Tibial nerve (tissue), 4 donors: ENCODE measurements at regions not wholly inside any gene's neighbourhood (a gene's known extent, or its start where the extent isn't known, plus 50 kb on each side); places are given as distances from the start of the nearest gene placed in this dataset.

Experiments
- DNase-seq, 2 donors: peaks; one replicate each; pipeline ENCODE4 v3.0.0-alpha.2; 2019; ENCODE audit warnings: low spot score in 2 of 2
- H3K27ac ChIP-seq, 4 donors: fragments of 200-600 bp; sonication (generic) in 3 of 4; one replicate each; pipeline ENCODE4 v1.5.1; 2017 to 2019; ENCODE audit warnings: mild to moderate bottlenecking in 1 of 4
- H3K27me3 ChIP-seq, 2 donors: fragments of 200-600 bp; sonication (generic) in 1 of 2; one replicate each; pipeline versions ENCODE4 v1.5.1 to v1.6.0; 2017 to 2019
- H3K36me3 ChIP-seq, 3 donors: fragments of 200-600 bp; sonication (generic); one replicate each; pipeline ENCODE4 v1.5.1; 2018 to 2019
- H3K4me1 ChIP-seq, 4 donors: fragments of 200-600 bp; sonication (generic) in 3 of 4; one replicate each; pipeline ENCODE4 v1.5.1; 2017 to 2019
- H3K4me3 ChIP-seq, 4 donors: fragments of 200-600 bp; sonication (generic) in 3 of 4; one replicate each; pipeline ENCODE4 v1.5.1; 2017 to 2019; ENCODE audit warnings: mild to moderate bottlenecking in 1 of 4, moderate library complexity in 1 of 4
- H3K9me3 ChIP-seq, 4 donors: fragments of 200-600 bp; sonication (generic) in 3 of 4; one replicate each; pipeline ENCODE4 v1.5.1; 2017 to 2019
- EP300 ChIP-seq, 2 donors: sonication (generic); formaldehyde crosslinking; IDR thresholded peaks; one replicate each; pipeline ENCODE4 v1.6.1; 2017; ENCODE audit warnings: antibody characterized with exemption in 2 of 2, mild to moderate bottlenecking in 1 of 2
- POLR2A ChIP-seq, 2 donors: fragments of 450-650 bp; IDR thresholded peaks; one replicate each; pipeline ENCODE4 v1.6.1; 2017; ENCODE audit warnings: antibody characterized with exemption in 2 of 2, mild to moderate bottlenecking in 2 of 2, moderate library complexity in 2 of 2
- WGBS, 2 donors: methylation state at CpG; one replicate each; pipeline ENCODE4 v1.1.5; 2018; 5-methylcytosine and 5-hydroxymethylcytosine counted together
- TF ChIP-seq, protein P1 (sequence below), 5 experiments: fragments of 200-600 bp in 3 of 5; fragments of 450-650 bp in 2 of 5; sonication (generic) in 3 of 5; IDR thresholded peaks; one replicate each; pipeline ENCODE4 v1.5.1; 2016 to 2019; ENCODE audit warnings: antibody characterized with exemption in 5 of 5, mild to moderate bottlenecking in 3 of 5, moderate library complexity in 2 of 5

DNA sequence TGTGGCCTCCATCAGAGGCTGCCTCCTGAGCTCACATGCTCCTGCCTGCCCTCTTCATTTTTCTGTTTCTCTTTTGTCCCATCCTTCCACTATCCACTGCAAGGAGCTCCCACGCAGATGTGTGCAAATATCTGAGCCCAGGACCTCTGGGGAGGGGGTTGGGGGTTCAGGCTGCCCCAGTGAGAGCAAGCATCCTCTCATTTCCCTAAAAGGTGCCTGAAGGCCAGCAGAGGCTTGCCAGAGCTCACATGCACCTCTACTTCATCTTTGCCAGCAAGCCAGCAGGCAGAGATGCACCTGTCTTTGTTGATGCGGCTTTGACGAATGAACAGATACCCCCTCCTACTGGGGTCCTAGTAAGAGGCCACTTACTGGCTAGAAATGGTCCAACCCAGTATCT is 128.8 kb downstream of the FGF9 start:
- no peaks in the 10 kb centered on the region for H3K36me3 ChIP-seq
- no peaks in the 10 kb centered on the region for H3K9me3 ChIP-seq
- H3K4me1 ChIP-seq, result no peaks in the 10 kb centered on the region
- H3K4me3 ChIP-seq, result no peak overlapping the region
- H3K27ac ChIP-seq, result no peak overlapping the region
- H3K27me3 ChIP-seq, result no peaks in the 10 kb centered on the region
- DNase-seq, result no peak
- 88 to 94% methylated on average over 2 to 3 of the region's 3 CpGs for WGBS, 2 donors
- TF ChIP-seq POLR2A (IDR thresholded peaks at IDR 0.05), result no peak
- TF ChIP-seq, protein P1, sequence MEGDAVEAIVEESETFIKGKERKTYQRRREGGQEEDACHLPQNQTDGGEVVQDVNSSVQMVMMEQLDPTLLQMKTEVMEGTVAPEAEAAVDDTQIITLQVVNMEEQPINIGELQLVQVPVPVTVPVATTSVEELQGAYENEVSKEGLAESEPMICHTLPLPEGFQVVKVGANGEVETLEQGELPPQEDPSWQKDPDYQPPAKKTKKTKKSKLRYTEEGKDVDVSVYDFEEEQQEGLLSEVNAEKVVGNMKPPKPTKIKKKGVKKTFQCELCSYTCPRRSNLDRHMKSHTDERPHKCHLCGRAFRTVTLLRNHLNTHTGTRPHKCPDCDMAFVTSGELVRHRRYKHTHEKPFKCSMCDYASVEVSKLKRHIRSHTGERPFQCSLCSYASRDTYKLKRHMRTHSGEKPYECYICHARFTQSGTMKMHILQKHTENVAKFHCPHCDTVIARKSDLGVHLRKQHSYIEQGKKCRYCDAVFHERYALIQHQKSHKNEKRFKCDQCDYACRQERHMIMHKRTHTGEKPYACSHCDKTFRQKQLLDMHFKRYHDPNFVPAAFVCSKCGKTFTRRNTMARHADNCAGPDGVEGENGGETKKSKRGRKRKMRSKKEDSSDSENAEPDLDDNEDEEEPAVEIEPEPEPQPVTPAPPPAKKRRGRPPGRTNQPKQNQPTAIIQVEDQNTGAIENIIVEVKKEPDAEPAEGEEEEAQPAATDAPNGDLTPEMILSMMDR (IDR thresholded peaks at IDR 0.05), result no peak
- TF ChIP-seq EP300 (IDR thresholded peaks at IDR 0.05), result no peak

DNA sequence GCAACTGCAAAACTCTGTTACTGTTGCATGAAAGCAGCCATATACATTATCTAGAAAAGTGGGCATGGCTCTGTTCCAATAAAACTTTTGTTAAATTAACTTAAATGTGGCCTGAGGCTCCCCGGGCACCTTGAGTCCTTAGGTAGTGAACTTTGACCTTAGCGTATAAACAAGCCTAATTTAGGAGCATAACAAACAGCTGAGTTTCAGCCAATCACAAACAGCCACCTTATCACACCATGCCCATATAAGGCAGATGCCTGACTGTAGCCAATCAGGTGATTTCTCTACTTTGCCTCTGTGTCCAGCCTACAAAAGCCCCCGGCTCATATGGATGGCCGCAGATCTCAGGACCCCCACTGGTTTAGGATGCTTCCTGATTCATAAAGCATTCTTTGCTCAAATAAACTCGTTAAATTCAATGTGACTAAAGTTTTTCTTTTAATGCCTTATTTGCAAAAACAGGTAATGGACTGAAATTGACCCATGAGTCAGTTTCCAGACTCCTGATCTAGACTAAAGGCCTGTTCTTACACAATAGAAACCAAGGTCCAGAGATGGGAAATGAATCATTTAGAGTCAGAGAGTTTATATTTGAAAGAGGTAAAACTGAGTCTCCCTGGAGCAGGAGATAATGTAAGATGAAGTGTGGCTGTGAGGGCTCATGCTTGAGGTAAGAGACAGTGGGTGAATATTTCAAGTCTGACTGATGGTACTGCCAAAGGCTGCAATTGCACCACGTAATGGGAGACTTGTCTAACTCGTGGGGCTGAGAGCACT is 130.2 kb downstream of the FGF9 start:
- H3K27me3 ChIP-seq, result no peaks in the 10 kb centered on the region
- no peak for TF ChIP-seq POLR2A (IDR thresholded peaks at IDR 0.05)
- TF ChIP-seq EP300 (IDR thresholded peaks at IDR 0.05), result no peak
- TF ChIP-seq, protein P1 (IDR thresholded peaks at IDR 0.05), result no peak
- H3K4me1 ChIP-seq, result no peaks in the 10 kb centered on the region
- no peaks in the 10 kb centered on the region for H3K9me3 ChIP-seq
- H3K36me3 ChIP-seq, result no peaks in the 10 kb centered on the region
- no peak for DNase-seq
- WGBS, 2 donors, result 79 to 83% methylated on average over 7 of the region's 7 CpGs
- no peak overlapping the region for H3K27ac ChIP-seq
- H3K4me3 ChIP-seq, result no peak overlapping the region

DNA sequence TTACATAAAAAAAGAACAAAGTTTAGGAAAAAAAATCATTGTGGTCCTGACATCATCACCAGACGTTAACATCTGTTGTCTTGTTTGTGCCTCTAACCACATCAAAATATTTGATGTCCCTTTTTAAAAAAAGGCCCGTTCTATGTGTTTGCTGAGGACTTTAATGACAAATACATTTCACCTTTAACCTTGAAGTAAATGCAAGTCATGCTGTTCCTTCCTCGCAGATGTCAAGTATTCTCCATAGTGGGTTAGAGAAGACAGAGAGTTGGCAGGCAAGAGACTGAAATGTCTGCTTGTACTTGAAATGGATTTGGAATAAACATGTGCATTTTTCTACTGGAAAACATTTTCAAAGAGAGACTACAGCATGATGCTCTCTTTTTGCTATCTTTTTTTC is 134.9 kb downstream of the FGF9 start:
- no peak overlapping the region for H3K4me3 ChIP-seq
- H3K9me3 ChIP-seq, result no peaks in the 10 kb centered on the region
- TF ChIP-seq POLR2A (IDR thresholded peaks at IDR 0.05) (no peak), EP300 (IDR thresholded peaks at IDR 0.05) (no peak)
- TF ChIP-seq, protein P1 (IDR thresholded peaks at IDR 0.05), result no peak
- H3K36me3 ChIP-seq, result no peaks in the 10 kb centered on the region
- no peaks in the 10 kb centered on the region for H3K27me3 ChIP-seq
- 51 to 68% methylated on average over 3 of the region's 3 CpGs for WGBS, 2 donors
- no peaks in the 10 kb centered on the region for H3K4me1 ChIP-seq
- no peak for DNase-seq
- no peak overlapping the region for H3K27ac ChIP-seq

DNA sequence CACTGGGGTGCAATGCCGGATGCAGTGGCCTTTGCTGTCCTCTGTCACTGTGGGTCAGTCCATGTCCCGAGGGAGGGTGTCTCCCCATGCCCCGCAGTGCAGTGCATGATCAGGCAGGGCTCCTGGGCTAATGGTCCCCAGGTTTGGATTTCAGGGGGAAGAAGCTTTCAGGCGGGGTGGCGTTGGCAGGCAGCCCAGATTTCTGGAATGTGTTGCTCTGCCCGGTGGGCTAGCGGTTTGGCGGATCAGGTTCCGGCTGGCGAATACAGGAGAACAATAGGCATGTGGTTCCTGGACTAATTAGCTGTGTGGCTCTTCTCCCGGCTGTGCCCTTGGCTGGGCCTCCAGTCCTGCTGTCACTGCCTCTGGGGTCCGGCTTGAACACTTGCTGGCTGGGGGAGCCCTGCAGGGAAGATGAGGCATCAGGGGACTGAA is 141.3 kb downstream of the FGF9 start:
- 43 to 55% methylated on average over 12 of the region's 12 CpGs for WGBS, 2 donors
- H3K4me1 ChIP-seq, result no peaks in the 10 kb centered on the region
- no peaks in the 10 kb centered on the region for H3K36me3 ChIP-seq
- H3K4me3 ChIP-seq, result no peak overlapping the region
- H3K27me3 ChIP-seq, result no peaks in the 10 kb centered on the region
- DNase-seq, result no peak
- no peaks in the 10 kb centered on the region for H3K9me3 ChIP-seq
- TF ChIP-seq POLR2A (IDR thresholded peaks at IDR 0.05) (no peak), EP300 (IDR thresholded peaks at IDR 0.05) (no peak)
- TF ChIP-seq, protein P1 (IDR thresholded peaks at IDR 0.05), result no peak
- no peak overlapping the region for H3K27ac ChIP-seq

DNA sequence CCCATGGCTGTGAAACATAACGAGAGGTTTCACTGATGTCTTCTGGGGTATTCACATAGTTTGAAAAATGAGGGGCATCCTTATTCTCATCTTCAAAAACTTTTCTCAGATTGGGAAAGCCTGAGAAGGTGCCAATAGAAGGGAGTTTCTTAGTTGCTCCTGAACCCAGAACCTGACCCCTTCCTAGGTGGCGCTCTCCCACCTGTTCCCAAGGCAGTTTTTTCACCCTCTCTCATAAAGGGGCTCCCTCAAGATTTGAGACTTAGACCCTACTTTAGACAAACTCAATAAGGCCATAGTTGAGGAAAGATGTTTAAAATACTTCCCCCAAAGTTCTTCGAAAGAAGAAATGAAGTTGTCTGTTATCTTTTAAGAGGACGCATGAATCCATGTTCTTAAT is 142.2 kb downstream of the FGF9 start:
- WGBS, 2 donors, result 86 to 92% methylated on average over 4 of the region's 4 CpGs
- no peak for DNase-seq
- Histone ChIP-seq H3K4me3 (no peak overlapping the region), H3K36me3 (no peaks in the 10 kb centered on the region), H3K27me3 (no peaks in the 10 kb centered on the region), H3K9me3 (peaks cover 0 to 3% (median 0%) of the 10 kb centered on the region in 4 donors), H3K27ac (no peak overlapping the region), H3K4me1 (no peaks in the 10 kb centered on the region)
- TF ChIP-seq EP300 (IDR thresholded peaks at IDR 0.05), result no peak
- no peak for TF ChIP-seq POLR2A (IDR thresholded peaks at IDR 0.05)
- TF ChIP-seq, protein P1 (IDR thresholded peaks at IDR 0.05), result no peak
